Activated naive CD4-positive, alpha-beta T cell treated with anti-CD3 and anti-CD28 coated beads, Interleukin-2, amount 50 U/mL, for 24 hours (primary cell): ENCODE measurements at regions not wholly inside any gene's neighbourhood (a gene's known extent, or its start where the extent isn't known, plus 50 kb on each side); places are given as distances from the start of the nearest gene placed in this dataset.
"Not testable (repeated sequence)": the region's sequence is repeated elsewhere in the genome, so short reads cannot be mapped to it uniquely, and the experiment has no call there.

Experiments
- H3K27ac Mint-ChIP-seq: one replicate; pipeline ENCODE4 v1.8.0; 2021; ENCODE audit warnings: mild to moderate bottlenecking, mixed read lengths
- H3K27me3 Mint-ChIP-seq: one replicate; pipeline ENCODE4 v1.8.0; 2021; ENCODE audit warnings: mixed read lengths
- H3K36me3 Mint-ChIP-seq: one replicate; pipeline ENCODE4 v1.8.0; 2021; ENCODE audit warnings: mixed read lengths
- H3K4me1 Mint-ChIP-seq: one replicate; pipeline ENCODE4 v1.8.0; 2021; ENCODE audit warnings: mixed read lengths
- H3K4me3 Mint-ChIP-seq: one replicate; pipeline ENCODE4 v1.8.0; 2021; ENCODE audit warnings: mild to moderate bottlenecking, mixed read lengths
- H3K9me3 Mint-ChIP-seq: one replicate; pipeline ENCODE4 v1.8.0; 2021; ENCODE audit warnings: mixed read lengths

- no peak overlapping the region for H3K4me3 Mint-ChIP-seq
- H3K27me3 Mint-ChIP-seq, result no peaks in the 10 kb centered on the region
- peaks cover 18% of the 10 kb centered on the region for H3K9me3 Mint-ChIP-seq
- H3K36me3 Mint-ChIP-seq, result no peaks in the 10 kb centered on the region
- H3K27ac Mint-ChIP-seq, result no peak overlapping the region
- H3K4me1 Mint-ChIP-seq, result no peaks in the 10 kb centered on the region
Measured at GRCh38 chr7:53087274-53087673, 51.8 kb downstream of the POM121L12 start.

GRCh38 chr7:53094191-53094590, 58.8 kb downstream of the POM121L12 start:
- Mint-ChIP-seq H3K27ac (no peak overlapping the region), H3K36me3 (no peaks in the 10 kb centered on the region), H3K9me3 (peaks cover 25% of the 10 kb centered on the region), H3K4me1 (no peaks in the 10 kb centered on the region), H3K4me3 (no peak overlapping the region), H3K27me3 (no peaks in the 10 kb centered on the region)

- no peaks in the 10 kb centered on the region for H3K4me1 Mint-ChIP-seq
- H3K9me3 Mint-ChIP-seq, result peaks cover 19% of the 10 kb centered on the region
- H3K27me3 Mint-ChIP-seq, result no peaks in the 10 kb centered on the region
- H3K27ac Mint-ChIP-seq, result no peak overlapping the region
- no peak overlapping the region for H3K4me3 Mint-ChIP-seq
- H3K36me3 Mint-ChIP-seq, result no peaks in the 10 kb centered on the region
Measured at GRCh38 chr7:53094827-53095226, 59.4 kb downstream of the POM121L12 start.

GRCh38 chr7:53095731-53096501, 60.5 kb downstream of the POM121L12 start:
- Mint-ChIP-seq H3K36me3 (no peaks in the 10 kb centered on the region), H3K9me3 (peaks cover 24% of the 10 kb centered on the region), H3K27ac (no peak overlapping the region), H3K4me1 (no peaks in the 10 kb centered on the region), H3K27me3 (no peaks in the 10 kb centered on the region), H3K4me3 (no peak overlapping the region)

- Mint-ChIP-seq H3K4me3 (no peak overlapping the region), H3K27ac (no peak overlapping the region), H3K27me3 (no peaks in the 10 kb centered on the region), H3K4me1 (no peaks in the 10 kb centered on the region), H3K36me3 (no peaks in the 10 kb centered on the region), H3K9me3 (peaks cover 27% of the 10 kb centered on the region)
Measured at GRCh38 chr7:53100091-53100490, 64.7 kb downstream of the POM121L12 start.

GRCh38 chr7:53101026-53101425, 65.6 kb downstream of the POM121L12 start:
- peaks cover 27% of the 10 kb centered on the region for H3K9me3 Mint-ChIP-seq
- H3K36me3 Mint-ChIP-seq, result no peaks in the 10 kb centered on the region
- no peak overlapping the region for H3K4me3 Mint-ChIP-seq
- no peaks in the 10 kb centered on the region for H3K27me3 Mint-ChIP-seq
- no peaks in the 10 kb centered on the region for H3K4me1 Mint-ChIP-seq
- H3K27ac Mint-ChIP-seq, result no peak overlapping the region

- no peaks in the 10 kb centered on the region for H3K36me3 Mint-ChIP-seq
- no peak overlapping the region for H3K4me3 Mint-ChIP-seq
- H3K9me3 Mint-ChIP-seq, result no peaks in the 10 kb centered on the region
- H3K4me1 Mint-ChIP-seq, result no peaks in the 10 kb centered on the region
- no peaks in the 10 kb centered on the region for H3K27me3 Mint-ChIP-seq
- no peak overlapping the region for H3K27ac Mint-ChIP-seq
Measured at GRCh38 chr7:53110425-53110824, 75.0 kb downstream of the POM121L12 start.

- H3K27ac Mint-ChIP-seq, result no peak overlapping the region
- no peaks in the 10 kb centered on the region for H3K27me3 Mint-ChIP-seq
- no peaks in the 10 kb centered on the region for H3K36me3 Mint-ChIP-seq
- H3K9me3 Mint-ChIP-seq, result no peaks in the 10 kb centered on the region
- no peaks in the 10 kb centered on the region for H3K4me1 Mint-ChIP-seq
- H3K4me3 Mint-ChIP-seq, result no peak overlapping the region
Measured at GRCh38 chr7:53111031-53111430, 75.6 kb downstream of the POM121L12 start.

GRCh38 chr7:53113424-53113823, 78.0 kb downstream of the POM121L12 start:
- no peak overlapping the region for H3K27ac Mint-ChIP-seq
- no peaks in the 10 kb centered on the region for H3K4me1 Mint-ChIP-seq
- peaks cover 8% of the 10 kb centered on the region for H3K9me3 Mint-ChIP-seq

GRCh38 chr7:53119514-53119941, 84.1 kb downstream of the POM121L12 start:
- Mint-ChIP-seq H3K27ac (no peak overlapping the region), H3K4me1 (no peaks in the 10 kb centered on the region), H3K36me3 (no peaks in the 10 kb centered on the region), H3K27me3 (no peaks in the 10 kb centered on the region), H3K4me3 (no peak overlapping the region), H3K9me3 (peaks cover 14% of the 10 kb centered on the region)

More at GRCh38 chr7:53113424-53113823, 78.0 kb downstream of the POM121L12 start:
- Mint-ChIP-seq H3K36me3 (no peaks in the 10 kb centered on the region), H3K27me3 (no peaks in the 10 kb centered on the region), H3K4me3 (no peak overlapping the region)

- no peak overlapping the region for H3K4me3 Mint-ChIP-seq
- no peaks in the 10 kb centered on the region for H3K36me3 Mint-ChIP-seq
- peaks cover 17% of the 10 kb centered on the region for H3K9me3 Mint-ChIP-seq
- no peaks in the 10 kb centered on the region for H3K4me1 Mint-ChIP-seq
- H3K27ac Mint-ChIP-seq, result no peak overlapping the region
- no peaks in the 10 kb centered on the region for H3K27me3 Mint-ChIP-seq
Measured at GRCh38 chr7:53121374-53121773, 85.9 kb downstream of the POM121L12 start.

GRCh38 chr7:53131697-53132096, 96.3 kb downstream of the POM121L12 start:
- Mint-ChIP-seq H3K4me1 (no peaks in the 10 kb centered on the region), H3K27ac (no peak overlapping the region), H3K36me3 (no peaks in the 10 kb centered on the region), H3K9me3 (peaks cover 8% of the 10 kb centered on the region), H3K27me3 (no peaks in the 10 kb centered on the region), H3K4me3 (no peak overlapping the region)

- Mint-ChIP-seq H3K9me3 (peaks cover 17% of the 10 kb centered on the region), H3K27ac (no peak overlapping the region), H3K27me3 (no peaks in the 10 kb centered on the region), H3K36me3 (no peaks in the 10 kb centered on the region), H3K4me1 (no peaks in the 10 kb centered on the region), H3K4me3 (no peak overlapping the region)
Measured at GRCh38 chr7:53151496-53151895, 116.1 kb downstream of the POM121L12 start.

GRCh38 chr7:53187184-53187583, 151.8 kb downstream of the POM121L12 start:
- H3K9me3 Mint-ChIP-seq, H3K27ac Mint-ChIP-seq, H3K36me3 Mint-ChIP-seq, H3K4me3 Mint-ChIP-seq, H3K27me3 Mint-ChIP-seq, H3K4me1 Mint-ChIP-seq: not testable (repeated sequence)

GRCh38 chr7:53191191-53191695, 155.8 kb downstream of the POM121L12 start:
- Mint-ChIP-seq H3K4me3 (no peak overlapping the region), H3K9me3 (peaks cover 9% of the 10 kb centered on the region), H3K27ac (no peak overlapping the region), H3K36me3 (no peaks in the 10 kb centered on the region), H3K27me3 (no peaks in the 10 kb centered on the region), H3K4me1 (no peaks in the 10 kb centered on the region)

GRCh38 chr7:53191836-53192443, 156.5 kb downstream of the POM121L12 start:
- H3K9me3 Mint-ChIP-seq, result peaks cover 6% of the 10 kb centered on the region

More at GRCh38 chr7:53191836-53192443, 156.5 kb downstream of the POM121L12 start:
- H3K27ac Mint-ChIP-seq, result no peak overlapping the region
- H3K4me1 Mint-ChIP-seq, result no peaks in the 10 kb centered on the region
- no peaks in the 10 kb centered on the region for H3K27me3 Mint-ChIP-seq
- H3K4me3 Mint-ChIP-seq, result no peak overlapping the region
- H3K36me3 Mint-ChIP-seq, result no peaks in the 10 kb centered on the region
